ENCODE measurements at regions not wholly inside any gene's neighbourhood (a gene's known extent, or its start where the extent isn't known, plus 50 kb on each side); places are given as distances from the start of the nearest gene placed in this dataset.

- Histone ChIP-seq H2BK20ac (ENCODE audit: low read depth, low read length) (no peak overlapping the region), H3K79me1 (ENCODE audit: low read depth in 1 of 2, low read length in 2 of 2) (no peaks in the 10 kb centered on the region), H3K9me3 (ENCODE audit: control insufficient read depth, insufficient read depth, low read length) (no peaks in the 10 kb centered on the region), H3K9ac (ENCODE audit: low read depth, low read length) (no peak overlapping the region), H3K4me3 (ENCODE audit: insufficient read depth, low read depth, low read length) (no peak overlapping the region), H2AK5ac (ENCODE audit: low read depth, low read length) (no peak overlapping the region), H3K4me2 (ENCODE audit: low read depth, low read length) (no peak overlapping the region), H2AK9ac (replicated peaks; ENCODE audit: low read depth, low read length, poor library complexity) (no peak overlapping the region), H4K20me1 (ENCODE audit: insufficient read depth, low read length) (no peaks in the 10 kb centered on the region), H3K4ac (ENCODE audit: low read depth, low read length) (no peak overlapping the region), H2BK5ac (ENCODE audit: low read depth, low read length, poor library complexity, severe bottlenecking) (no peak overlapping the region), H2AFZ (replicated peaks; ENCODE audit: low read length, poor library complexity) (no peak overlapping the region), H3K27me3 (ENCODE audit: control insufficient read depth, insufficient read depth, low read length) (no peaks in the 10 kb centered on the region), H3K56ac (ENCODE audit: extremely low read depth, insufficient read depth, low read length) (no peak overlapping the region), H3K23ac (ENCODE audit: low read depth, low read length) (no peak overlapping the region), H4K8ac (ENCODE audit: low read depth in 2 of 2, low read length in 2 of 2) (no peak overlapping the region), H3K9me1 (ENCODE audit: insufficient read depth, low read length) (no peaks in the 10 kb centered on the region), H3K36me3 (ENCODE audit: control insufficient read depth, insufficient read depth, low read length) (no peaks in the 10 kb centered on the region), H3K27ac (ENCODE audit: insufficient read depth, low read length) (no peak overlapping the region), H3K18ac (ENCODE audit: low read depth, low read length) (no peak overlapping the region), H3K4me1 (ENCODE audit: control insufficient read depth, insufficient read depth, low read length) (no peaks in the 10 kb centered on the region), H3K14ac (replicated peaks; ENCODE audit: low read depth, low read length) (no peak overlapping the region), H2BK15ac (ENCODE audit: low read depth, low read length) (no peak overlapping the region), H2BK120ac (ENCODE audit: low read depth, low read length) (no peak overlapping the region), H4K5ac (ENCODE audit: low read depth, low read length) (no peak overlapping the region), H4K91ac (ENCODE audit: insufficient read depth, low read depth, low read length) (no peak overlapping the region)
- dilution Hi-C loops (cut with HindIII; ENCODE audit: low sequenced_read_pairs, unreplicated experiment): no loop called here
- no peak for TF ChIP-seq BHLHE40 (IDR thresholded peaks at IDR 0.05; ENCODE audit: low read depth, low read length)
- no peak for TF ChIP-seq CHD1 (IDR thresholded peaks at IDR 0.05; ENCODE audit: low read depth, low read length)
- no peak for TF ChIP-seq RCOR1 (IDR thresholded peaks at IDR 0.05; ENCODE audit: insufficient replicate concordance, low read length)
- no peak for TF ChIP-seq POLR2A (IDR thresholded peaks at IDR 0.05; ENCODE audit: low read depth, low read length)
- WGBS, 2 experiments (ENCODE audit: extremely low coverage in 2 of 2, insufficient read length in 1 of 2): no CpG with 5 or more reads among the region's 1 CpG
- no peak for ATAC-seq (ENCODE audit: low read depth)
- CTCF ChIA-PET: no interaction called here
- BruUV-seq (replicated peaks): no TSS peak
- in situ Hi-C loops (cut with MboI; ENCODE audit: low sequenced_read_pairs): no loop called here
- POLR2A ChIA-PET (ENCODE audit: unreplicated experiment): no interaction called here
- DNase-seq: no peak
- intact Hi-C loops (cut with micrococcal nuclease): no loop called here
These were observed 90.5 kb upstream of the IRX6 start for GRCh38 chr16:55233464-55233863.

Measured in IMR-90 (cell line).